Natural killer cell treated with Interleukin-12 subunit alpha and Interleukin-12 subunit beta and Interleukin-15 and Interleukin-18, amount 100 ng/mL, for 72 hours (primary cell): ENCODE measurements at regions not wholly inside any gene's neighbourhood (a gene's known extent, or its start where the extent isn't known, plus 50 kb on each side); places are given as distances from the start of the nearest gene placed in this dataset.

Source experiments
- ATAC-seq, 2 donors: fragments of 150-1000 bp; cut with Tn5 transposase in 1 of 2; sonication (Bioruptor Pico), chemical (Tn5 transposase) in 1 of 2; 2 replicates each; pipeline ENCODE4 v1.10.0; 2021
- DNase-seq: peaks from one replicate; pipeline ENCODE4 v3.0.0; 2022; ENCODE audit warnings: low spot score
- H3K27ac Mint-ChIP-seq, 2 donors: 1 replicate in 1 of 2; 2 replicates in 1 of 2; pipeline ENCODE4 v1.8.0; 2022; ENCODE audit warnings: mixed read lengths in 2 of 2, mild to moderate bottlenecking in 1 of 2, moderate library complexity in 1 of 2
- H3K27me3 Mint-ChIP-seq, 2 donors: 1 replicate in 1 of 2; 2 replicates in 1 of 2; pipeline ENCODE4 v1.8.0; 2022; ENCODE audit warnings: mixed read lengths in 2 of 2
- H3K36me3 Mint-ChIP-seq: one replicate; pipeline ENCODE4 v1.8.0; 2022; ENCODE audit warnings: mixed read lengths
- H3K4me1 Mint-ChIP-seq, 2 donors: 1 replicate in 1 of 2; 2 replicates in 1 of 2; pipeline ENCODE4 v1.8.0; 2022; ENCODE audit warnings: low read depth in 2 of 2, mixed read lengths in 2 of 2, mild to moderate bottlenecking in 1 of 2
- H3K4me3 Mint-ChIP-seq: one replicate; pipeline ENCODE4 v1.8.0; 2022; ENCODE audit warnings: mixed read lengths
- H3K9me3 Mint-ChIP-seq: 2 replicates; pipeline ENCODE4 v1.8.0; 2022; ENCODE audit warnings: mixed read lengths

GRCh38 chr10:25696013-25696708 lies 237.9 kb upstream of the MYO3A start:
- ATAC-seq, result no peak
- H3K4me1 Mint-ChIP-seq, result peaks cover 0 to 10% of the 10 kb centered on the region in 2 donors
- peaks cover under 1% of the 10 kb centered on the region for H3K9me3 Mint-ChIP-seq
- no peak overlapping the region for H3K27ac Mint-ChIP-seq
- no peak overlapping the region for H3K4me3 Mint-ChIP-seq
- peaks cover 0 to 7% of the 10 kb centered on the region in 2 donors for H3K27me3 Mint-ChIP-seq
- no peak for DNase-seq
- no peaks in the 10 kb centered on the region for H3K36me3 Mint-ChIP-seq

- ATAC-seq (no peak), DNase-seq (no peak)
- no peaks in the 10 kb centered on the region for H3K9me3 Mint-ChIP-seq
- H3K4me1 Mint-ChIP-seq, result peaks cover 0 to 9% of the 10 kb centered on the region in 2 donors
- no peak overlapping the region for H3K4me3 Mint-ChIP-seq
- no peaks in the 10 kb centered on the region for H3K36me3 Mint-ChIP-seq
- no peak overlapping the region for H3K27ac Mint-ChIP-seq
- H3K27me3 Mint-ChIP-seq, result peaks cover 0 to 6% of the 10 kb centered on the region in 2 donors
Observed at GRCh38 chr10:25697412-25697811, 236.6 kb upstream of the MYO3A start.

- no peak for ATAC-seq
- Mint-ChIP-seq H3K36me3 (no peaks in the 10 kb centered on the region), H3K9me3 (no peaks in the 10 kb centered on the region), H3K4me1 (peaks cover 0 to 9% of the 10 kb centered on the region in 2 donors), H3K27ac (no peak overlapping the region), H3K4me3 (no peak overlapping the region), H3K27me3 (peaks cover 0 to 6% of the 10 kb centered on the region in 2 donors)
- no peak for DNase-seq
Observed at GRCh38 chr10:25698638-25699037, 235.4 kb upstream of the MYO3A start.

- DNase-seq (no peak), ATAC-seq (no peak)
- H3K4me3 Mint-ChIP-seq, result no peak overlapping the region
- H3K27me3 Mint-ChIP-seq, result peaks cover 0 to 6% of the 10 kb centered on the region in 2 donors
- H3K9me3 Mint-ChIP-seq, result no peaks in the 10 kb centered on the region
- H3K27ac Mint-ChIP-seq, result no peak overlapping the region
- peaks cover 0 to 7% of the 10 kb centered on the region in 2 donors for H3K4me1 Mint-ChIP-seq
- no peaks in the 10 kb centered on the region for H3K36me3 Mint-ChIP-seq
Observed at GRCh38 chr10:25699631-25700030, 234.4 kb upstream of the MYO3A start.

GRCh38 chr10:25701652-25702051 lies 232.4 kb upstream of the MYO3A start:
- Mint-ChIP-seq H3K9me3 (no peaks in the 10 kb centered on the region), H3K4me3 (no peak overlapping the region), H3K4me1 (no peaks in the 10 kb centered on the region), H3K27ac (no peak overlapping the region), H3K27me3 (no peaks in the 10 kb centered on the region), H3K36me3 (no peaks in the 10 kb centered on the region)
- ATAC-seq, result no peak
- DNase-seq, result no peak

GRCh38 chr10:25704622-25705021 lies 229.4 kb upstream of the MYO3A start:
- Mint-ChIP-seq H3K27me3 (peaks cover 0 to 2% of the 10 kb centered on the region in 2 donors), H3K4me1 (no peaks in the 10 kb centered on the region), H3K36me3 (no peaks in the 10 kb centered on the region), H3K27ac (no peak overlapping the region), H3K4me3 (no peak overlapping the region), H3K9me3 (no peaks in the 10 kb centered on the region)
- no peak for DNase-seq
- ATAC-seq, result no peak

- Mint-ChIP-seq H3K4me1 (no peaks in the 10 kb centered on the region), H3K27ac (no peak overlapping the region), H3K9me3 (no peaks in the 10 kb centered on the region), H3K27me3 (peaks cover 0 to 2% of the 10 kb centered on the region in 2 donors), H3K4me3 (no peak overlapping the region), H3K36me3 (no peaks in the 10 kb centered on the region)
- ATAC-seq (no peak), DNase-seq (no peak)
Observed at GRCh38 chr10:25707572-25707971, 226.5 kb upstream of the MYO3A start.

- Mint-ChIP-seq H3K4me1 (no peaks in the 10 kb centered on the region), H3K4me3 (no peak overlapping the region), H3K9me3 (no peaks in the 10 kb centered on the region), H3K27ac (no peak overlapping the region), H3K27me3 (peaks cover 0 to 2% of the 10 kb centered on the region in 2 donors), H3K36me3 (no peaks in the 10 kb centered on the region)
- DNase-seq (no peak), ATAC-seq (no peak)
Observed at GRCh38 chr10:25707976-25708671, 225.9 kb upstream of the MYO3A start.

- Mint-ChIP-seq H3K9me3 (no peaks in the 10 kb centered on the region), H3K27me3 (peaks cover 5 to 14% of the 10 kb centered on the region in 2 donors), H3K36me3 (no peaks in the 10 kb centered on the region), H3K4me3 (no peak overlapping the region), H3K4me1 (no peaks in the 10 kb centered on the region), H3K27ac (no peak overlapping the region)
- no peak for DNase-seq
- no peak for ATAC-seq
Observed at GRCh38 chr10:25713894-25714240, 220.2 kb upstream of the MYO3A start.

- Mint-ChIP-seq H3K9me3 (no peaks in the 10 kb centered on the region), H3K4me3 (no peak overlapping the region), H3K27me3 (peaks cover 7 to 25% of the 10 kb centered on the region in 2 donors), H3K36me3 (no peaks in the 10 kb centered on the region), H3K27ac (no peak overlapping the region), H3K4me1 (peaks cover 0 to 2% of the 10 kb centered on the region in 2 donors)
- no peak for ATAC-seq
- DNase-seq, result no peak
Observed at GRCh38 chr10:25724241-25724640, 209.8 kb upstream of the MYO3A start.

GRCh38 chr10:25725917-25726716 lies 207.9 kb upstream of the MYO3A start:
- no peak for ATAC-seq
- H3K4me1 Mint-ChIP-seq, result peaks cover 0 to 2% of the 10 kb centered on the region in 2 donors
- no peak overlapping the region for H3K4me3 Mint-ChIP-seq
- peaks cover 11 to 25% of the 10 kb centered on the region in 2 donors for H3K27me3 Mint-ChIP-seq
- DNase-seq, result no peak
- no peaks in the 10 kb centered on the region for H3K9me3 Mint-ChIP-seq
- no peaks in the 10 kb centered on the region for H3K36me3 Mint-ChIP-seq
- H3K27ac Mint-ChIP-seq, result no peak overlapping the region

- Mint-ChIP-seq H3K9me3 (peaks cover 5% of the 10 kb centered on the region), H3K4me3 (no peak overlapping the region), H3K27ac (no peak overlapping the region), H3K4me1 (no peaks in the 10 kb centered on the region), H3K36me3 (no peaks in the 10 kb centered on the region), H3K27me3 (peaks cover 6 to 12% of the 10 kb centered on the region in 2 donors)
- no peak for ATAC-seq
- no peak for DNase-seq
Observed at GRCh38 chr10:25738776-25739175, 195.3 kb upstream of the MYO3A start.

GRCh38 chr10:25743832-25744231 lies 190.2 kb upstream of the MYO3A start:
- H3K4me1 Mint-ChIP-seq, result no peaks in the 10 kb centered on the region
- no peak for ATAC-seq
- peaks cover 0 to 12% of the 10 kb centered on the region in 2 donors for H3K27me3 Mint-ChIP-seq
- no peaks in the 10 kb centered on the region for H3K9me3 Mint-ChIP-seq
- no peak overlapping the region for H3K27ac Mint-ChIP-seq
- no peaks in the 10 kb centered on the region for H3K36me3 Mint-ChIP-seq
- no peak overlapping the region for H3K4me3 Mint-ChIP-seq
- DNase-seq, result no peak

GRCh38 chr10:25744574-25744973 lies 189.5 kb upstream of the MYO3A start:
- no peak for DNase-seq
- no peak overlapping the region for H3K27ac Mint-ChIP-seq
- H3K27me3 Mint-ChIP-seq, result peaks cover 0 to 12% of the 10 kb centered on the region in 2 donors
- H3K4me3 Mint-ChIP-seq, result no peak overlapping the region
- H3K36me3 Mint-ChIP-seq, result no peaks in the 10 kb centered on the region
- no peak for ATAC-seq
- no peaks in the 10 kb centered on the region for H3K4me1 Mint-ChIP-seq
- no peaks in the 10 kb centered on the region for H3K9me3 Mint-ChIP-seq
